ENCODE measurements at regions not wholly inside any gene's neighbourhood (a gene's known extent, or its start where the extent isn't known, plus 50 kb on each side); places are given as distances from the start of the nearest gene placed in this dataset.

DNA sequence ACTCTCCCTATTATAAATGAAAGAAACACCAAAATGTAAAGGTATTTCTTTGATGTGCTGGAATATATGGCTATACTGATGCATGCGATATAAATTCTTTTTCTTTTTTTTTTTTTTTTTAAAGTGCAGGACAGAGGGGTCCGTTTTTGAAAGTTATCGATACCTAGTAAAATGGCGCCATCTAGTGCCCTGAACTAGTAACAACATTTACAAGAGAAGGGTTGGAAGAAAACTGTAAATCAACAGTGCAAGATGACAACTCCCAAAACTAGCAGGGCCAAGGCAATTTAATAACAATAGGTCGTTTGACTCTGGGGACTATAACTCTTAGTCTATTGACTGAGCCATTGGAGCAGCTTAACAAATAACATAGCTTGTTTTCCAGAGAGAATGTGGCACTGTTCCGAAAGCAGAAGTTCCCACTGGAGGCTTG is 137.7 kb downstream of the SPTSSA start:
- TF ChIP-seq, protein P1, sequence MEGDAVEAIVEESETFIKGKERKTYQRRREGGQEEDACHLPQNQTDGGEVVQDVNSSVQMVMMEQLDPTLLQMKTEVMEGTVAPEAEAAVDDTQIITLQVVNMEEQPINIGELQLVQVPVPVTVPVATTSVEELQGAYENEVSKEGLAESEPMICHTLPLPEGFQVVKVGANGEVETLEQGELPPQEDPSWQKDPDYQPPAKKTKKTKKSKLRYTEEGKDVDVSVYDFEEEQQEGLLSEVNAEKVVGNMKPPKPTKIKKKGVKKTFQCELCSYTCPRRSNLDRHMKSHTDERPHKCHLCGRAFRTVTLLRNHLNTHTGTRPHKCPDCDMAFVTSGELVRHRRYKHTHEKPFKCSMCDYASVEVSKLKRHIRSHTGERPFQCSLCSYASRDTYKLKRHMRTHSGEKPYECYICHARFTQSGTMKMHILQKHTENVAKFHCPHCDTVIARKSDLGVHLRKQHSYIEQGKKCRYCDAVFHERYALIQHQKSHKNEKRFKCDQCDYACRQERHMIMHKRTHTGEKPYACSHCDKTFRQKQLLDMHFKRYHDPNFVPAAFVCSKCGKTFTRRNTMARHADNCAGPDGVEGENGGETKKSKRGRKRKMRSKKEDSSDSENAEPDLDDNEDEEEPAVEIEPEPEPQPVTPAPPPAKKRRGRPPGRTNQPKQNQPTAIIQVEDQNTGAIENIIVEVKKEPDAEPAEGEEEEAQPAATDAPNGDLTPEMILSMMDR (IDR thresholded peaks at IDR 0.05), result peak; percentile 44 to 75 (median 70)
- no peak for TF ChIP-seq POLR2A (IDR thresholded peaks at IDR 0.05)

Data from right lobe of liver (tissue), 4 donors.